Keratinocyte (primary cell): ENCODE measurements at regions not wholly inside any gene's neighbourhood (a gene's known extent, or its start where the extent isn't known, plus 50 kb on each side); places are given as distances from the start of the nearest gene placed in this dataset.
"Not testable (repeated sequence)": the region's sequence is repeated elsewhere in the genome, so short reads cannot be mapped to it uniquely, and the experiment has no call there.

ENCODE experiments used
- DNase-seq: peaks from one replicate; pipeline ENCODE4 v3.0.0-alpha.2; 2011; ENCODE audit warnings: low read depth, missing footprints, low spot score
- FAIRE-seq: peaks from 2 replicates; lab custom pipeline; 2011; peaks lifted over from hg19 to GRCh38; lab: Jason Lieb, UNC
- H2AFZ ChIP-seq: 2 replicates; pipeline ENCODE4 v1.6.0; 2012; ENCODE audit warnings: low read length, control low read depth, inconsistent platforms; ENCODE audit not compliant: control insufficient read depth
- H3K27ac ChIP-seq: 2 replicates; pipeline ENCODE4 v1.5.1; 2011; ENCODE audit warnings: low read length; ENCODE audit not compliant: control insufficient read depth, insufficient read depth
- H3K27me3 ChIP-seq: 3 replicates; pipeline ENCODE4 v1.6.0; 2011; ENCODE audit warnings: low read length; ENCODE audit not compliant: control insufficient read depth, insufficient read depth; ENCODE audit errors: extremely low read depth
- H3K36me3 ChIP-seq, 2 experiments: 2 replicates in 1 of 2; 3 replicates in 1 of 2; pipeline ENCODE4 v1.5.1; 2011; ENCODE audit warnings: low read length in 2 of 2, mild to moderate bottlenecking in 1 of 2; ENCODE audit not compliant: control insufficient read depth in 2 of 2, insufficient read depth in 2 of 2; ENCODE audit errors: extremely low read depth in 1 of 2
- H3K4me1 ChIP-seq: 3 replicates; pipeline ENCODE4 v1.5.1; 2011; ENCODE audit warnings: low read length; ENCODE audit not compliant: control insufficient read depth, insufficient read depth; ENCODE audit errors: extremely low read depth
- H3K4me2 ChIP-seq: 3 replicates; pipeline ENCODE4 v1.6.0; 2011; ENCODE audit warnings: low read depth, low read length; ENCODE audit not compliant: control insufficient read depth, insufficient read depth; ENCODE audit errors: extremely low read depth
- H3K4me3 ChIP-seq, 3 experiments: fragments of 200-600 bp in 1 of 3; sonication (generic) in 1 of 3; 2 replicates in 2 of 3; 3 replicates in 1 of 3; pipeline ENCODE4 v1.5.1; 2011 to 2016; ENCODE audit warnings: low read length in 3 of 3, mild to moderate bottlenecking in 3 of 3, control low read depth in 2 of 3, inconsistent platforms in 1 of 3, low read depth in 1 of 3, mixed read lengths in 1 of 3, mixed run types in 1 of 3, moderate library complexity in 1 of 3; ENCODE audit not compliant: control insufficient read depth in 2 of 3, insufficient read depth in 2 of 3; ENCODE audit errors: extremely low read depth in 1 of 3
- H3K79me2 ChIP-seq: 2 replicates; pipeline ENCODE4 v1.6.0; 2012; ENCODE audit warnings: low read length; ENCODE audit not compliant: control insufficient read depth, insufficient read depth
- H3K9ac ChIP-seq: 3 replicates; pipeline ENCODE4 v1.6.0; 2011; ENCODE audit warnings: low read length; ENCODE audit not compliant: control insufficient read depth, insufficient read depth; ENCODE audit errors: extremely low read depth
- H3K9me1 ChIP-seq: 3 replicates; pipeline ENCODE4 v1.6.0; 2011; ENCODE audit warnings: low read length; ENCODE audit not compliant: control insufficient read depth, insufficient read depth; ENCODE audit errors: extremely low read depth
- H3K9me3 ChIP-seq: 2 replicates; pipeline ENCODE4 v1.5.1; 2012; ENCODE audit warnings: low read depth, low read length; ENCODE audit not compliant: control insufficient read depth
- H4K20me1 ChIP-seq: 3 replicates; pipeline ENCODE4 v1.6.0; 2011; ENCODE audit warnings: low read length; ENCODE audit not compliant: control insufficient read depth, insufficient read depth; ENCODE audit errors: extremely low read depth
- EZH2 ChIP-seq: IDR thresholded peaks from one replicate; pipeline ENCODE4 v1.6.1; 2012; ENCODE audit warnings: inconsistent platforms, mild to moderate bottlenecking, low read length, moderate library complexity
- dilution Hi-C: fragments of 300-500 bp; cut with MboI; formaldehyde crosslinking; loops from one replicate; pipeline ENCODE4 v1.7.0; 2020; ENCODE audit warnings: low sequenced_read_pairs; ENCODE audit not compliant: extremely low pct_ligation_motif_present
- TF ChIP-seq, protein P1 (sequence below), 3 experiments: IDR thresholded peaks in 1 of 3; conservative IDR thresholded peaks in 1 of 3; optimal IDR thresholded peaks in 1 of 3; 2 replicates in 2 of 3; 3 replicates in 1 of 3; pipeline versions ENCODE3 to v1.5.1; 2011; ENCODE audit warnings: low read length in 3 of 3, mild to moderate bottlenecking in 3 of 3, moderate library complexity in 2 of 3, control low read depth in 1 of 3, inconsistent platforms in 1 of 3; ENCODE audit not compliant: insufficient read depth in 2 of 3; ENCODE audit errors: extremely low read depth in 1 of 3

GRCh38 chr10:78218798-78219490 lies 185.3 kb downstream of the RPS24 start:
- Histone ChIP-seq H3K4me3 (no peak overlapping the region), H3K9ac (no peak overlapping the region), H3K4me1 (no peaks in the 10 kb centered on the region), H2AFZ (no peak overlapping the region), H3K27me3 (peaks cover 21% of the 10 kb centered on the region), H3K9me1 (no peaks in the 10 kb centered on the region), H4K20me1 (no peaks in the 10 kb centered on the region), H3K9me3 (no peaks in the 10 kb centered on the region), H3K79me2 (no peaks in the 10 kb centered on the region), H3K36me3 (no peaks in the 10 kb centered on the region), H3K27ac (no peak overlapping the region), H3K4me2 (no peak overlapping the region)
- DNase-seq (no peak), FAIRE-seq (no peak)
- dilution Hi-C loops = no loop called here
- TF ChIP-seq, protein P1, sequence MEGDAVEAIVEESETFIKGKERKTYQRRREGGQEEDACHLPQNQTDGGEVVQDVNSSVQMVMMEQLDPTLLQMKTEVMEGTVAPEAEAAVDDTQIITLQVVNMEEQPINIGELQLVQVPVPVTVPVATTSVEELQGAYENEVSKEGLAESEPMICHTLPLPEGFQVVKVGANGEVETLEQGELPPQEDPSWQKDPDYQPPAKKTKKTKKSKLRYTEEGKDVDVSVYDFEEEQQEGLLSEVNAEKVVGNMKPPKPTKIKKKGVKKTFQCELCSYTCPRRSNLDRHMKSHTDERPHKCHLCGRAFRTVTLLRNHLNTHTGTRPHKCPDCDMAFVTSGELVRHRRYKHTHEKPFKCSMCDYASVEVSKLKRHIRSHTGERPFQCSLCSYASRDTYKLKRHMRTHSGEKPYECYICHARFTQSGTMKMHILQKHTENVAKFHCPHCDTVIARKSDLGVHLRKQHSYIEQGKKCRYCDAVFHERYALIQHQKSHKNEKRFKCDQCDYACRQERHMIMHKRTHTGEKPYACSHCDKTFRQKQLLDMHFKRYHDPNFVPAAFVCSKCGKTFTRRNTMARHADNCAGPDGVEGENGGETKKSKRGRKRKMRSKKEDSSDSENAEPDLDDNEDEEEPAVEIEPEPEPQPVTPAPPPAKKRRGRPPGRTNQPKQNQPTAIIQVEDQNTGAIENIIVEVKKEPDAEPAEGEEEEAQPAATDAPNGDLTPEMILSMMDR (optimal IDR thresholded peaks at IDR 0.05 in 1 of 3, IDR thresholded peaks at IDR 0.05 in 1 of 3, conservative IDR thresholded peaks at IDR 0.05 in 1 of 3; ENCODE audit: extremely low read depth in 1 of 3, insufficient read depth in 2 of 3, low read length in 3 of 3) = no peak
- no peak for TF ChIP-seq EZH2

DNA sequence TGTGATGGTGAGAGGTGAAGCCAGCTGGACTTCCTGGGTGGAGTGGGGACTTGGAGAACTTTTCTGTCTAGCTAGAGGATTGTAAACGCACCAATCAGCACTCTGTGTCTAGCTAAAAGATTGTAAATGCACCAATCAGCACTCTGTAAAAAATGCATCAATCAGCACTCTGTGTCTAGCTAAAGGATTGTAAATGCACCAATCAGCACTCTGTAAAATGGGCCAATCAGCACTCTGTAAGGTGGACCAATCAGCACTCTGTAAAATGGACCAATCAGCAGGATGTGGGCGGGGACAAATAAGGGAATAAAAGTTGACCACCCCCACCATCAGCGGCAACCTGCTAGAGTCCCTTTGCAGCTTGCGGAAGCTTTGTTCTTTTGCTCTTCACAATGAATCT lies 185.9 kb downstream of the RPS24 start:
- H3K4me2 ChIP-seq, H3K4me1 ChIP-seq, H2AFZ ChIP-seq, DNase-seq, H3K4me3 ChIP-seq, H3K79me2 ChIP-seq, H3K9ac ChIP-seq, H3K36me3 ChIP-seq, dilution Hi-C loops, H4K20me1 ChIP-seq, FAIRE-seq, H3K9me1 ChIP-seq, H3K27ac ChIP-seq, H3K9me3 ChIP-seq: not testable (repeated sequence)
- peaks cover 21% of the 10 kb centered on the region for H3K27me3 ChIP-seq

GRCh38 chr10:78220781-78221180 lies 187.1 kb downstream of the RPS24 start:
- Histone ChIP-seq H3K4me3 (no peak overlapping the region), H3K4me1 (no peaks in the 10 kb centered on the region), H3K9me1 (no peaks in the 10 kb centered on the region), H3K79me2 (no peaks in the 10 kb centered on the region), H4K20me1 (no peaks in the 10 kb centered on the region), H3K27ac (no peak overlapping the region), H3K4me2 (no peak overlapping the region), H2AFZ (no peak overlapping the region), H3K9me3 (no peaks in the 10 kb centered on the region), H3K9ac (no peak overlapping the region), H3K36me3 (no peaks in the 10 kb centered on the region), H3K27me3 (peaks cover 10% of the 10 kb centered on the region)
- FAIRE-seq = no peak
- dilution Hi-C loops = no loop called here
- TF ChIP-seq, protein P1 (optimal IDR thresholded peaks at IDR 0.05 in 1 of 3, IDR thresholded peaks at IDR 0.05 in 1 of 3, conservative IDR thresholded peaks at IDR 0.05 in 1 of 3; ENCODE audit: extremely low read depth in 1 of 3, insufficient read depth in 2 of 3, low read length in 3 of 3) = no peak
- TF ChIP-seq EZH2 = no peak
- DNase-seq = no peak
